Liver (tissue), 3 donors: ENCODE measurements at regions not wholly inside any gene's neighbourhood (a gene's known extent, or its start where the extent isn't known, plus 50 kb on each side); places are given as distances from the start of the nearest gene placed in this dataset.

Experiments
- ATF3 ChIP-seq: IDR thresholded peaks from 2 replicates; pipeline ENCODE4 v1.6.1; 2016; ENCODE audit warnings: antibody characterized with exemption
- CTCF ChIP-seq: fragments of 150-350 bp; IDR thresholded peaks from 2 replicates; pipeline ENCODE4 v1.5.1; 2017; ENCODE audit warnings: improper control_type of control experiment, low read depth, low read length; ENCODE audit not compliant: missing input control
- FOXA1 ChIP-seq: IDR thresholded peaks from 2 replicates; pipeline ENCODE4 v1.6.1; 2016; ENCODE audit warnings: antibody characterized with exemption
- RAD21 ChIP-seq, 2 donors: IDR thresholded peaks; 2 replicates each; pipeline ENCODE4 v1.6.1; 2016; ENCODE audit warnings: antibody characterized with exemption in 2 of 2, mild to moderate bottlenecking in 2 of 2
- REST ChIP-seq: IDR thresholded peaks from 2 replicates; pipeline ENCODE4 v1.6.1; 2016; ENCODE audit warnings: antibody characterized with exemption, mild to moderate bottlenecking
- TAF1 ChIP-seq: conservative IDR thresholded peaks from 2 replicates; pipeline ENCODE4 v1.6.1; 2016; ENCODE audit warnings: antibody characterized with exemption, mild to moderate bottlenecking
- donor health status: healthy.
- donor health status: healthy.

- TF ChIP-seq RAD21 (IDR thresholded peaks at IDR 0.05) = no peak
- no peak for TF ChIP-seq CTCF
- no peak for TF ChIP-seq REST
- TF ChIP-seq FOXA1 = no peak
- TF ChIP-seq TAF1 = no peak
- TF ChIP-seq ATF3 = no peak
Observed at GRCh38 chr15:38648121-38648843, 83.7 kb upstream of the RASGRP1 start.
